A673 (cell line): ENCODE measurements at regions not wholly inside any gene's neighbourhood (a gene's known extent, or its start where the extent isn't known, plus 50 kb on each side); places are given as distances from the start of the nearest gene placed in this dataset.

Experiments used
- EZH2 ChIP-seq: fragments of 200-600 bp; sonication (generic); IDR thresholded peaks from 2 replicates; pipeline ENCODE4 v1.6.1; 2017; ENCODE audit warnings: borderline replicate concordance, low read depth, mild to moderate bottlenecking, mixed read lengths, antibody characterized with exemption, low read length; ENCODE audit not compliant: poor library complexity, severe bottlenecking
- TF ChIP-seq, protein P1 (sequence below): fragments of 300-800, 200-600 bp; sonication (generic); conservative IDR thresholded peaks from 2 replicates; pipeline ENCODE4 v1.5.1; 2017; ENCODE audit warnings: low read depth, mild to moderate bottlenecking, antibody characterized with exemption, low read length, moderate library complexity, mixed read lengths

DNA sequence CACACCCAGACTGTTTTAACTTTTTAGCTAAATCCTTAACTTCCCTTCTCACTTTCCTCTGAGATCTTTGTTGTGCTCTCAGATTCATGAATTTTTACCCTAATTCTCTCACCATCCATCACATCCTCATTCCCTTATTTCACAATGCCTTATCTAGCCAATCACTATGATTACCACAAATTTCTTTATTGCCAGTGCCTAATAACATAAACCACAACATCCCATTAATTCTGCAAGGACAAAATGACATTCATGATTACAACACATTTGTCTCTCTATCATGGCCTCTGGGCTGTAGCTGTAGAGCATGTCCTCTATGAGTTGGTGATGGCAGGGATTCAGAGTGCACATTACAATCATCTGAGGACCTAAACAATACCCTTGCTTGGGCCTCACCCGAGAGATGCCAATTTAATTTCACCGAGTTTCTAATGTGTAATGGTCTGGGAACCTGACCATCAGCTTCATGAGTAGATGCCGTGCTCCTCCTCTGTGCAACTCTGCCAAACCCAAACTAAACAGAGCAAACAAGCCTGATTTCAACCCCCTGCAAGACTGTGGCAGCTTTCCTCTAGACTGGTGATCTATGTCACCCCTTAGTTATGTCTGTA, 99.3 kb downstream of the SPTSSA start:
- TF ChIP-seq, protein P1, sequence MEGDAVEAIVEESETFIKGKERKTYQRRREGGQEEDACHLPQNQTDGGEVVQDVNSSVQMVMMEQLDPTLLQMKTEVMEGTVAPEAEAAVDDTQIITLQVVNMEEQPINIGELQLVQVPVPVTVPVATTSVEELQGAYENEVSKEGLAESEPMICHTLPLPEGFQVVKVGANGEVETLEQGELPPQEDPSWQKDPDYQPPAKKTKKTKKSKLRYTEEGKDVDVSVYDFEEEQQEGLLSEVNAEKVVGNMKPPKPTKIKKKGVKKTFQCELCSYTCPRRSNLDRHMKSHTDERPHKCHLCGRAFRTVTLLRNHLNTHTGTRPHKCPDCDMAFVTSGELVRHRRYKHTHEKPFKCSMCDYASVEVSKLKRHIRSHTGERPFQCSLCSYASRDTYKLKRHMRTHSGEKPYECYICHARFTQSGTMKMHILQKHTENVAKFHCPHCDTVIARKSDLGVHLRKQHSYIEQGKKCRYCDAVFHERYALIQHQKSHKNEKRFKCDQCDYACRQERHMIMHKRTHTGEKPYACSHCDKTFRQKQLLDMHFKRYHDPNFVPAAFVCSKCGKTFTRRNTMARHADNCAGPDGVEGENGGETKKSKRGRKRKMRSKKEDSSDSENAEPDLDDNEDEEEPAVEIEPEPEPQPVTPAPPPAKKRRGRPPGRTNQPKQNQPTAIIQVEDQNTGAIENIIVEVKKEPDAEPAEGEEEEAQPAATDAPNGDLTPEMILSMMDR: no peak
- no peak for TF ChIP-seq EZH2
